M059J (cell line): ENCODE measurements at regions not wholly inside any gene's neighbourhood (a gene's known extent, or its start where the extent isn't known, plus 50 kb on each side); places are given as distances from the start of the nearest gene placed in this dataset.
A peak's percentile ranks its signal among the peaks of the same experiment; 100 is the strongest.
"Not testable (repeated sequence)": the region's sequence is repeated elsewhere in the genome, so short reads cannot be mapped to it uniquely, and the experiment has no call there.

ENCODE experiments used
- DNase-seq: peaks from one replicate; pipeline ENCODE4 v3.0.0-alpha.2; 2012; ENCODE audit warnings: low read depth

DNA sequence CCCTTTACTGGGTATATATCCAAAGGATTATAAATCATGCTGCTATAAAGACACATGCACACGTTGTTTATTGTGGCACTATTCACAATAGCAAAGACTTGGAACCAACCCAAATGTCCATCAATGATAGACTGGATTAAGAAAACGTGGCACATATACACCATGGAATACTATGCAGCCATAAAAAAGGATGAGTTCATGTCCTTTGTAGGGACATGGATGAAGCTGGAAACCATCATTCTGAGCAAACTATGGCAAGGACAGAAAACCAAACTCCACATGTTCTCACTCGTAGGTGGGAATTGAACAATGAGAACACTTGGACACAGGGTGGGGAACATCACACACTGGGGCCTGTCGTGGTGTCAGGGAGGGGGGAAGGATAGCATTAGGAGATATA is 59.2 kb downstream of the CXorf49B start:
- not testable (repeated sequence) for DNase-seq

DNA sequence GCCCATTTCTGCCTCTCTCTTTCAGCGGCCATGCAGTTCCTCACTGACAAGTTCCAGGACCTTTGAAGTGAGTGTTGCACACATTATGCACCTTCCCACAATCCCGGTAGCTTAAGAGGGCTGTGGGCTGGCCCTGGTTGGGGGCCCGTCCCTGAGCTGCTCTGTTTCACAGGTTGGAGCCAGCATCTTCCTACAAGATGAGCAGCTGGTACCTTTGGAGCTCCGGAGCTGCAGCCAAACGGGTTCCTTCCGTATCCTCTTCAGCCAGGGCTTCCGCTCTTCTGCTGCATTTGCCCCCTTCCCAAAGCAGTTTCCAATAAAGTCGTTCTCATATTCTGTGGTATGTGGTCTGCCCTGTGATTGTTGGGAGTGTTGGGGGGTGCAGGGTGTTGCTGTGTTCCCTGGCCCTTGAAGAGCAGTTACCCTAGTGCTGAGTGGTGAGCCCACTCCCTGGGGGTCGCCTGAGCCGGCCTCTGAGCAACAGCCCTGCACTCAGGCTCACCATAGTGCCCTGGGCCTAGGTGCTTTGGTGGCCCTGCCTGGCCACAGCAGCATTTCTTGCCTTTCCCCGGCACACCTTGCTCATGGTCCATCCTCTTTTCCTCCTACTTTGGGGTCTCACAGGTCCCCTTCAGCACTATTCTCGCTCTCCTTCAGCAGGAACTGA is 60.4 kb downstream of the CXorf49B start:
- no peak for DNase-seq

DNA sequence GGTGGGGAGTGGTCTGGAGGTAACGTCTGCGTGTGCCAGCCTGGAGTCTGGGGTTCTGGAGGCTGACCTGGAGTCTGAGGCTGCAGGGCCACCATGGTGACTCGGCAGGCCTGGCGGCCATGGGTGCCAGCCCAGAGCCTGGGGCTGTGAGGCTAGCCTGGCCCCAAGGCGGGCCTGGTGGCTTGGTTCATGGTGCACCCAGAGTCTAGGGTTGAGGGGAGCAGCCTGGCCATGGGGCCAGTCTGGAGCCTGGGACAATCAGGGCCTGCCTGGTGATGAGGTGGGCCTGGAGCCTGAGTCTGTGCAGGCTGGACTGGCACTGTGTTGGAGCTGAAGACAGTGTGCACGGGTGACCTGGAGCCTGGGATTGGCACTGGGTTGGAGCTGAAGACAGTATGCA is 64.9 kb downstream of the CXorf49B start:
- no peak for DNase-seq

DNA sequence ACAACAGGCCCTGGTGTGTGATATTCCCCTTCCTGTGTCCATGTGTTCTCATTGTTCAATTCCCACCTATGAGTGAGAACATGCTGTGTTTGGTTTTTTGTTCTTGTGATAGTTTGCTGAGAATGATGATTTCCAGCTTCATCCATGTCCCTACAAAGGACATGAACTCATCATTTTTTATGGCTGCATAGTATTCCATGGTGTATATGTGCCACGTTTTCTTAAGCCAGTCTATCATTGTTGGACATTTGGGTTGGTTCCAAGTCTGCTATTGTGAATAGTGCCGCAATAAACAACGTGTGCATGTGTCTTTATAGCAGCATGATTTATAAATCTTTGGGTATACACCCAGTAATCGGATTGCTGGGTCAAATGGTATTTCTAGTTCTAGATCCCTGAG is 72.6 kb upstream of the NHSL2 start:
- DNase-seq, result not testable (repeated sequence)

DNA sequence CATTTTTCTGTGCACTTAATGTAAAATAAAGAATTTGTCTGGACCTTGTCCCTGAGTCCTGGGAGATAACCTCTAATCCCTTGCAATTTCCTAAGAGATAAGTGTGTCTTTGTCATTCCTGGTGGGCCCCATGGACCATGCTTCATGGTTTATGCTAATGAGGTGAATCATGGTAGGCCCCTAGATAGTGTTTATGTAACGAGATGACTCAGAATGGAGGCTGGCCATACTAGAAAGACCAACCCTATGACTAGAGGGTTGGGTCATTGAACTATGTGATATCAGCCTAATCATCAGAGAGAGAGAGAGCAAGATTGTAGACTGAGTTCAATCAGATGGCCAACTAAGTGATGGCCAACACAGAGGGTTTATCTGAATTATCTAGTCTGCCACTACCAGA is 64.2 kb upstream of the NHSL2 start:
- DNase-seq, result peak; percentile 62

DNA sequence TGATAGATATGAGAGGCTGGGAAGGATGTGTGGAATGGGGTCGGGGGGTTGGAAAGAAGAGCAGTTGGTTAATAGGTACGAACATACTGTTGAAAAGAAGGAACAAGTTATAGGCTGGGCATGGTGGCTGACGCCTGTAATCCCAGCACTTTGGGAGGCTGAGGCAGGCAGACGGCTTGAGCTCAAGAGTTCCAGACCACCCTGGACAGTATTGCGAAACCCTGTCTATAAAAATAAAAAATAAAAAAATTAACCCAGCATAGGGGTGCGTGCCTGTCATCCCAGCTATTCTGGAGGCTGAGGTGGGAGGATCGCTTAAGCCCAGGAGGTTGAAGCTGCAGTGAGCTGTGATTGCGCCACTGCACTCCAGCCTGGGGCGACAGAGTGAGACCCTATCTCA is 58.5 kb upstream of the NHSL2 start:
- DNase-seq, result no peak

DNA sequence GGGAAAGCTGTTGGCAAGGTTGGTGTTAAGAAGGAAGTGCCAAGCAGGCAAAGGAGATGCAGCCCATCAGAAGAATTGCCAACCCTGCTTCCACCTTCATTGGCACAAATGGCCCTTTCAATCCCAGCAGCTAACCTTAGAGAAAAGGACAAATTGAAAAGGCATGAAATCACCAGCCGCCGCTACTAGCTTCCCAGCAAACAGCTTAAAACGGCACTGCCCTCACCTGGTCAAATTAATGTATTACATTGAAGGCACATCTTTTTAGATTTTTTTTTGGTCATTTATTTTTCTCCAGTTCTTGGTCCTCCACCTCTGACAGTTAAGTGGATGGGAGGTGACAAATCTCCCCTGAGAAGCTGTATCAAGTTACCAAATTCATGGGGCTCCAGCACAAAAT is 51.0 kb upstream of the NHSL2 start:
- DNase-seq, result peak; percentile 47
